Vagina (tissue), 2 donors: ENCODE measurements at regions not wholly inside any gene's neighbourhood (a gene's known extent, or its start where the extent isn't known, plus 50 kb on each side); places are given as distances from the start of the nearest gene placed in this dataset.

Source experiments
- CTCF ChIP-seq, 3 experiments: fragments of 450-650 bp in 2 of 3; fragments of 200-600 bp in 1 of 3; sonication (generic) in 1 of 3; IDR thresholded peaks; one replicate each; pipeline ENCODE4 v1.5.1; 2017 to 2019; ENCODE audit warnings: antibody characterized with exemption in 3 of 3, mild to moderate bottlenecking in 2 of 3, moderate library complexity in 2 of 3
- POLR2A ChIP-seq, 2 donors: fragments of 450-650 bp; IDR thresholded peaks; one replicate each; pipeline ENCODE4 v1.6.1; 2017; ENCODE audit warnings: antibody characterized with exemption in 2 of 2, mild to moderate bottlenecking in 2 of 2, moderate library complexity in 2 of 2

GRCh38 chr3:76353683-76354082 is 568.3 kb upstream of the ZNF717 start:
- TF ChIP-seq POLR2A (IDR thresholded peaks at IDR 0.05) (no peak), CTCF (IDR thresholded peaks at IDR 0.05) (no peak)
